CD14-positive monocyte (primary cell): ENCODE measurements at regions not wholly inside any gene's neighbourhood (a gene's known extent, or its start where the extent isn't known, plus 50 kb on each side); places are given as distances from the start of the nearest gene placed in this dataset.

Experiments
- DNase-seq, 3 donors: peaks; one replicate each; pipeline ENCODE4 v3.0.0-alpha.2; 2011 to 2022
- H2AFZ ChIP-seq: 2 replicates; pipeline ENCODE4 v1.6.0; 2012; ENCODE audit warnings: mild to moderate bottlenecking, low read depth, low read length, inconsistent platforms; ENCODE audit not compliant: insufficient read depth, poor library complexity, severe bottlenecking
- H3K27ac ChIP-seq, 2 donors: 1 replicate in 1 of 2; 2 replicates in 1 of 2; pipeline ENCODE4 v1.5.1; 2012 to 2013; ENCODE audit warnings: low read length in 2 of 2, control low read depth in 1 of 2, inconsistent platforms in 1 of 2, low read depth in 1 of 2, mild to moderate bottlenecking in 1 of 2
- H3K27me3 ChIP-seq, 2 donors: one replicate each; pipeline versions ENCODE4 v1.6.0 to v1.6.1; 2011 to 2013; ENCODE audit warnings: low read length in 2 of 2; ENCODE audit not compliant: control insufficient read depth in 2 of 2, insufficient read depth in 2 of 2
- H3K36me3 ChIP-seq, 2 donors: replicated peaks in 1 of 2; 1 replicate in 1 of 2; 2 replicates in 1 of 2; pipeline versions ENCODE4 v1.5.1 to v1.6.1; 2012 to 2013; ENCODE audit warnings: low read length in 2 of 2, control low read depth in 1 of 2, inconsistent platforms in 1 of 2, mild to moderate bottlenecking in 1 of 2; ENCODE audit not compliant: insufficient read depth in 2 of 2, control insufficient read depth in 1 of 2
- H3K4me1 ChIP-seq, 2 donors: 1 replicate in 1 of 2; 2 replicates in 1 of 2; pipeline versions ENCODE4 v1.5.1 to v1.6.1; 2012 to 2013; ENCODE audit warnings: low read length in 2 of 2, control low read depth in 1 of 2, inconsistent platforms in 1 of 2, mild to moderate bottlenecking in 1 of 2, moderate library complexity in 1 of 2; ENCODE audit not compliant: insufficient read depth in 2 of 2, control insufficient read depth in 1 of 2
- H3K4me2 ChIP-seq: replicated peaks from 2 replicates; pipeline ENCODE3; 2012; ENCODE audit warnings: low read length, moderate library complexity, mild to moderate bottlenecking; ENCODE audit not compliant: poor library complexity, severe bottlenecking; ENCODE audit errors: extremely low read depth
- H3K4me3 ChIP-seq, 3 experiments: fragments of 200-600 bp in 1 of 3; sonication (generic) in 1 of 3; replicated peaks in 1 of 3; 1 replicate in 2 of 3; 2 replicates in 1 of 3; pipeline ENCODE4 v1.5.1; 2011 to 2013; ENCODE audit warnings: low read length in 3 of 3, mild to moderate bottlenecking in 3 of 3, control low read depth in 2 of 3, low read depth in 2 of 3, inconsistent platforms in 1 of 3, moderate library complexity in 1 of 3
- H3K79me2 ChIP-seq: 2 replicates; pipeline ENCODE4 v1.6.0; 2012; ENCODE audit warnings: mild to moderate bottlenecking, control low read depth, inconsistent platforms, low read length, moderate library complexity; ENCODE audit not compliant: insufficient read depth
- H3K9ac ChIP-seq: 2 replicates; pipeline ENCODE4 v1.6.0; 2017; ENCODE audit warnings: low read length, mild to moderate bottlenecking; ENCODE audit not compliant: insufficient read depth, poor library complexity, severe bottlenecking
- H3K9me3 ChIP-seq, 2 donors: replicated peaks in 1 of 2; 1 replicate in 1 of 2; 2 replicates in 1 of 2; pipeline versions ENCODE4 v1.5.1 to v1.6.1; 2012 to 2013; ENCODE audit warnings: low read length in 2 of 2, control low read depth in 1 of 2; ENCODE audit not compliant: control insufficient read depth in 1 of 2, insufficient read depth in 1 of 2
- H4K20me1 ChIP-seq: 2 replicates; pipeline ENCODE4 v1.6.0; 2012; ENCODE audit warnings: mild to moderate bottlenecking, low read length, control low read depth, moderate library complexity; ENCODE audit not compliant: insufficient read depth
- H3K27ac Mint-ChIP-seq, 7 donors: one replicate each; pipeline ENCODE4 v1.8.0; 2020; ENCODE audit warnings: mild to moderate bottlenecking in 7 of 7, mixed read lengths in 7 of 7, moderate library complexity in 6 of 7, inconsistent platforms in 2 of 7
- H3K27me3 Mint-ChIP-seq, 3 donors: one replicate each; pipeline ENCODE4 v1.8.0; 2021 to 2022; ENCODE audit warnings: low read depth in 3 of 3, mild to moderate bottlenecking in 3 of 3, mixed read lengths in 3 of 3, moderate library complexity in 3 of 3, inconsistent platforms in 1 of 3
- H3K36me3 Mint-ChIP-seq, 2 donors: one replicate each; pipeline ENCODE4 v1.8.0; 2020; ENCODE audit warnings: mixed read lengths in 2 of 2, inconsistent platforms in 1 of 2, mild to moderate bottlenecking in 1 of 2
- H3K4me1 Mint-ChIP-seq: one replicate; pipeline ENCODE4 v1.8.0; 2020; ENCODE audit warnings: mild to moderate bottlenecking, mixed read lengths
- H3K4me3 Mint-ChIP-seq, 2 donors: one replicate each; pipeline ENCODE4 v1.8.0; 2020; ENCODE audit warnings: mild to moderate bottlenecking in 2 of 2, mixed read lengths in 2 of 2, moderate library complexity in 1 of 2
- H3K9me3 Mint-ChIP-seq, 7 donors: one replicate each; pipeline ENCODE4 v1.8.0; 2020 to 2022; ENCODE audit warnings: mixed read lengths in 7 of 7, mild to moderate bottlenecking in 6 of 7, moderate library complexity in 6 of 7, inconsistent platforms in 2 of 7
- CTCF ChIP-seq: fragments of 200-600 bp; IDR thresholded peaks from one replicate; pipeline ENCODE4 v1.8.0; 2022; ENCODE audit warnings: antibody characterized with exemption, mild to moderate bottlenecking
- WGBS: methylation state at CpG from one replicate; pipeline ENCODE4 v1.1.5; 2013; ENCODE audit warnings: missing lambda C conversion rate; ENCODE audit not compliant: insufficient coverage; 5-methylcytosine and 5-hydroxymethylcytosine counted together
- intact Hi-C, 2 donors: fragments of 100-400 bp; cut with micrococcal nuclease; formaldehyde crosslinking; loops; one replicate each; pipeline versions ENCODE4 v1.15.0 to v1.15.1; 2023

GRCh38 chr6:16925461-16925860 is 164.2 kb upstream of the ATXN1 start:
- Mint-ChIP-seq H3K27ac (no peak overlapping the region), H3K4me1 (no peaks in the 10 kb centered on the region), H3K4me3 (no peak overlapping the region), H3K9me3 (peaks cover 0 to 2% (median 0%) of the 10 kb centered on the region in 7 donors), H3K27me3 (peaks cover 0 to 6% (median 0%) of the 10 kb centered on the region in 3 donors), H3K36me3 (no peaks in the 10 kb centered on the region)
- H3K27ac ChIP-seq = no peak overlapping the region
- intact Hi-C loops = no loop called here
- no peaks in the 10 kb centered on the region for H3K9me3 ChIP-seq
- no peaks in the 10 kb centered on the region for H3K27me3 ChIP-seq
- no peaks in the 10 kb centered on the region for H3K36me3 ChIP-seq
- no peak overlapping the region for H3K4me2 ChIP-seq
- no peaks in the 10 kb centered on the region for H3K79me2 ChIP-seq
- H3K9ac ChIP-seq = no peak overlapping the region
- H3K4me3 ChIP-seq = no peak overlapping the region
- no peak for DNase-seq
- no peak overlapping the region for H2AFZ ChIP-seq
- no peak for TF ChIP-seq CTCF
- H3K4me1 ChIP-seq = no peaks in the 10 kb centered on the region
- no peaks in the 10 kb centered on the region for H4K20me1 ChIP-seq
- WGBS = no CpG with 5 or more reads among the region's 4 CpGs

- peaks cover 0 to 9% (median 5%) of the 10 kb centered on the region in 3 donors for H3K27me3 Mint-ChIP-seq
- H2AFZ ChIP-seq = no peak overlapping the region
- peak overlapping the region in 1 of 7 donors; percentile 25 for H3K27ac Mint-ChIP-seq
- H3K9me3 Mint-ChIP-seq = peaks cover 0 to 2% (median 0%) of the 10 kb centered on the region in 7 donors
- no peak overlapping the region for H3K27ac ChIP-seq
- no peak overlapping the region for H3K4me3 Mint-ChIP-seq
- no peaks in the 10 kb centered on the region for H3K36me3 ChIP-seq
- no peak overlapping the region for H3K4me2 ChIP-seq
- H3K36me3 Mint-ChIP-seq = no peaks in the 10 kb centered on the region
- TF ChIP-seq CTCF = no peak
- intact Hi-C loops = no loop called here
- H3K9me3 ChIP-seq = no peaks in the 10 kb centered on the region
- no peak overlapping the region for H3K9ac ChIP-seq
- H3K4me1 ChIP-seq = no peaks in the 10 kb centered on the region
- 100% methylated on average over 2 of the region's 5 CpGs for WGBS
- no peaks in the 10 kb centered on the region for H3K27me3 ChIP-seq
- H3K4me3 ChIP-seq = no peak overlapping the region
- no peaks in the 10 kb centered on the region for H3K4me1 Mint-ChIP-seq
- H3K79me2 ChIP-seq = no peaks in the 10 kb centered on the region
- DNase-seq = no peak
- H4K20me1 ChIP-seq = no peaks in the 10 kb centered on the region
Observed at GRCh38 chr6:16922282-16922681, 161.0 kb upstream of the ATXN1 start.
